Hepatocyte (in vitro differentiated cells): ENCODE measurements at regions not wholly inside any gene's neighbourhood (a gene's known extent, or its start where the extent isn't known, plus 50 kb on each side); places are given as distances from the start of the nearest gene placed in this dataset.

Experiments used
- CTCF ChIP-seq: fragments of 200-600 bp; sonication (generic); IDR thresholded peaks from 2 replicates; pipeline ENCODE4 v1.5.1; 2016; ENCODE audit warnings: antibody characterized with exemption, mild to moderate bottlenecking; ENCODE audit not compliant: poor library complexity
- EZH2 ChIP-seq: fragments of 200-600 bp; sonication (generic); IDR thresholded peaks from 2 replicates; pipeline ENCODE4 v1.6.1; 2016; ENCODE audit warnings: antibody characterized with exemption, mild to moderate bottlenecking, borderline replicate concordance

- TF ChIP-seq EZH2 (no peak), CTCF (no peak)
These were observed 613.5 kb downstream of the MATN1 start for GRCh38 chr1:30109853-30110252.
